HCT116 (cell line): ENCODE measurements at regions not wholly inside any gene's neighbourhood (a gene's known extent, or its start where the extent isn't known, plus 50 kb on each side); places are given as distances from the start of the nearest gene placed in this dataset.

ENCODE experiments used
- ATF3 ChIP-seq: IDR thresholded peaks from 2 replicates; pipeline ENCODE4 v1.6.1; 2012
- CTCF ChIP-seq, 3 experiments: fragments of 200-600 bp in 1 of 3; sonication (generic) in 1 of 3; IDR thresholded peaks in 2 of 3; conservative IDR thresholded peaks in 1 of 3; 2 replicates each; pipeline ENCODE4 v1.5.1; 2012 to 2017; ENCODE audit warnings: low read depth in 2 of 3, low read length in 2 of 3, antibody characterized with exemption in 1 of 3, borderline replicate concordance in 1 of 3, control low read depth in 1 of 3, mild to moderate bottlenecking in 1 of 3, mixed read lengths in 1 of 3, mixed run types in 1 of 3, moderate library complexity in 1 of 3; ENCODE audit not compliant: insufficient read depth in 1 of 3
- ELF1 ChIP-seq: IDR thresholded peaks from 2 replicates; pipeline ENCODE4 v1.6.1; 2012; ENCODE audit warnings: low read depth, borderline replicate concordance
- EZH2 ChIP-seq: fragments of 200-600 bp; sonication (generic); IDR thresholded peaks from 2 replicates; pipeline ENCODE4 v1.6.1; 2017; ENCODE audit warnings: antibody characterized with exemption, mixed run types
- EZH2phosphoT487 ChIP-seq: fragments of 200-600 bp; IDR thresholded peaks from 2 replicates; pipeline ENCODE4 v1.6.1; 2018; ENCODE audit warnings: antibody characterized with exemption, borderline replicate concordance
- FOSL1 ChIP-seq: IDR thresholded peaks from 2 replicates; pipeline ENCODE4 v1.6.1; 2012; ENCODE audit warnings: low read depth
- JUND ChIP-seq: IDR thresholded peaks from 2 replicates; pipeline ENCODE4 v1.6.1; 2012
- POLR2A ChIP-seq: IDR thresholded peaks from 2 replicates; pipeline ENCODE4 v1.7.0; 2011; ENCODE audit warnings: borderline replicate concordance; ENCODE audit not compliant: insufficient read depth, insufficient read length; ENCODE audit errors: extremely low read depth
- POLR2AphosphoS5 ChIP-seq: IDR thresholded peaks from 2 replicates; pipeline ENCODE4 v1.6.1; 2011; ENCODE audit warnings: mild to moderate bottlenecking, low read depth, low read length, moderate library complexity
- REST ChIP-seq: IDR thresholded peaks from 2 replicates; pipeline ENCODE4 v1.6.1; 2012; ENCODE audit warnings: low read depth
- SIN3A ChIP-seq: IDR thresholded peaks from 2 replicates; pipeline ENCODE4 v1.6.1; 2012; ENCODE audit warnings: low read depth
- SP1 ChIP-seq: IDR thresholded peaks from 2 replicates; pipeline ENCODE4 v1.6.1; 2012; ENCODE audit warnings: low read depth
- ZBTB33 ChIP-seq: IDR thresholded peaks from 2 replicates; pipeline ENCODE4 v1.6.1; 2011; ENCODE audit warnings: mild to moderate bottlenecking, low read length, moderate library complexity; ENCODE audit not compliant: insufficient replicate concordance; ENCODE audit errors: extremely low read depth
- ZFX ChIP-seq: fragments of 450-650 bp; IDR thresholded peaks from 2 replicates; pipeline ENCODE4 v1.6.1; 2017

GRCh38 chr2:142629193-142629592, 248.3 kb upstream of the KYNU start:
- TF ChIP-seq EZH2 = no peak
- no peak for TF ChIP-seq CTCF (IDR thresholded peaks at IDR 0.05 in 2 of 3, conservative IDR thresholded peaks at IDR 0.05 in 1 of 3; ENCODE audit: borderline replicate concordance in 1 of 3, insufficient read depth in 1 of 3, low read depth in 2 of 3, low read length in 2 of 3)
- TF ChIP-seq POLR2AphosphoS5 = no peak
- TF ChIP-seq ZBTB33 = no peak
- TF ChIP-seq EZH2phosphoT487 = no peak
- no peak for TF ChIP-seq SIN3A
- TF ChIP-seq JUND = no peak
- TF ChIP-seq ATF3 = no peak
- no peak for TF ChIP-seq POLR2A
- TF ChIP-seq FOSL1 = no peak
- no peak for TF ChIP-seq ELF1
- no peak for TF ChIP-seq SP1
- no peak for TF ChIP-seq ZFX
- TF ChIP-seq REST = no peak
